Neural progenitor cell (in vitro differentiated cells): ENCODE measurements at regions not wholly inside any gene's neighbourhood (a gene's known extent, or its start where the extent isn't known, plus 50 kb on each side); places are given as distances from the start of the nearest gene placed in this dataset.

Source experiments
- CTCF ChIP-seq: fragments of 200-600 bp; sonication (generic); IDR thresholded peaks from 2 replicates; pipeline ENCODE4 v1.5.1; 2017; ENCODE audit warnings: antibody characterized with exemption, mild to moderate bottlenecking
- EZH2 ChIP-seq: fragments of 200-600 bp; sonication (generic); IDR thresholded peaks from 2 replicates; pipeline ENCODE4 v1.6.1; 2017; ENCODE audit warnings: antibody characterized with exemption, mild to moderate bottlenecking, moderate library complexity
- EZH2phosphoT487 ChIP-seq: fragments of 200-600 bp; sonication (generic); IDR thresholded peaks from 2 replicates; pipeline ENCODE4 v1.6.1; 2017; ENCODE audit warnings: antibody characterized with exemption

GRCh38 chr5:61621202-61621650, 289.2 kb downstream of the ZSWIM6 start:
- TF ChIP-seq CTCF, result no peak
- TF ChIP-seq EZH2, result no peak
- TF ChIP-seq EZH2phosphoT487, result no peak
